ENCODE measurements at regions not wholly inside any gene's neighbourhood (a gene's known extent, or its start where the extent isn't known, plus 50 kb on each side); places are given as distances from the start of the nearest gene placed in this dataset.
A peak's percentile ranks its signal among the peaks of the same experiment; 100 is the strongest.

DNA sequence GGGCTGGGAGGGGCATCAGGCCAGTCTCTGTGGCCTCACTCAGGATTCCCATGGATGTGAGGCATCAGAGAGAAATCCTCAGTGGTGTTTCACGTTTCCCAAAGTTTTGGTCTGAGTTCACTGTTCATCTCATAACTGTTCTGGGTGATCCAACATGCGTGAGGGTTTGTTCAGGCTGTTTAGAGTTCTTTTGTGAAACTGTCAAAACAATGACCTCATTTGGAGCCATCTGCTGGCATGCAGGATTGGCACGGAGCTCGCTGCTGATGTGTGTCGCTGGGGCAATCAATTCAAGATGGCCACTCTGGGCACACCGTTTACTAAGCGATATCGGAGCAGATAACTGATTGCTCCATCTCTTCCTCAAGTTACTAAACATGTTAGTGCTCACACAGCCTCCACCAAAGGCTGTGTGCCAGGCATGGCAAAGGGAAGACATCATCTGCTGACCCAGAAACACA is 365.6 kb downstream of the WDR11 start:
- Histone ChIP-seq H3K9me1 (ENCODE audit: control insufficient read depth, extremely low read depth, insufficient read depth, low read length) (no peaks in the 10 kb centered on the region), H3K79me2 (ENCODE audit: control insufficient read depth, insufficient read depth, low read length) (no peaks in the 10 kb centered on the region), H3K27ac (ENCODE audit: control insufficient read depth, insufficient read depth, low read length) (no peak overlapping the region), H4K20me1 (ENCODE audit: control insufficient read depth, extremely low read depth, insufficient read depth, low read length) (no peaks in the 10 kb centered on the region), H3K4me3 (ENCODE audit: control insufficient read depth in 2 of 3, extremely low read depth in 1 of 3, insufficient read depth in 2 of 3, low read depth in 1 of 3, low read length in 3 of 3) (no peak overlapping the region), H3K4me1 (ENCODE audit: control insufficient read depth, extremely low read depth, insufficient read depth, low read length) (peaks cover 6% of the 10 kb centered on the region), H3K4me2 (ENCODE audit: control insufficient read depth, extremely low read depth, insufficient read depth, low read depth, low read length) (no peak overlapping the region), H3K27me3 (ENCODE audit: control insufficient read depth, extremely low read depth, insufficient read depth, low read length) (no peaks in the 10 kb centered on the region), H3K9ac (ENCODE audit: control insufficient read depth, extremely low read depth, insufficient read depth, low read length) (no peak overlapping the region), H3K9me3 (ENCODE audit: control insufficient read depth, low read depth, low read length) (no peaks in the 10 kb centered on the region), H3K36me3 (ENCODE audit: control insufficient read depth in 2 of 2, extremely low read depth in 1 of 2, insufficient read depth in 2 of 2, low read length in 2 of 2) (no peaks in the 10 kb centered on the region), H2AFZ (ENCODE audit: control insufficient read depth, low read length) (peak overlapping the region; percentile 64)
- dilution Hi-C loops (cut with MboI; ENCODE audit: extremely low pct_ligation_motif_present, low sequenced_read_pairs) = no loop called here
- no peak for DNase-seq (ENCODE audit: low read depth, low spot score)
- no peak for TF ChIP-seq EZH2 (IDR thresholded peaks at IDR 0.05; ENCODE audit: low read length)
- TF ChIP-seq, protein P1, sequence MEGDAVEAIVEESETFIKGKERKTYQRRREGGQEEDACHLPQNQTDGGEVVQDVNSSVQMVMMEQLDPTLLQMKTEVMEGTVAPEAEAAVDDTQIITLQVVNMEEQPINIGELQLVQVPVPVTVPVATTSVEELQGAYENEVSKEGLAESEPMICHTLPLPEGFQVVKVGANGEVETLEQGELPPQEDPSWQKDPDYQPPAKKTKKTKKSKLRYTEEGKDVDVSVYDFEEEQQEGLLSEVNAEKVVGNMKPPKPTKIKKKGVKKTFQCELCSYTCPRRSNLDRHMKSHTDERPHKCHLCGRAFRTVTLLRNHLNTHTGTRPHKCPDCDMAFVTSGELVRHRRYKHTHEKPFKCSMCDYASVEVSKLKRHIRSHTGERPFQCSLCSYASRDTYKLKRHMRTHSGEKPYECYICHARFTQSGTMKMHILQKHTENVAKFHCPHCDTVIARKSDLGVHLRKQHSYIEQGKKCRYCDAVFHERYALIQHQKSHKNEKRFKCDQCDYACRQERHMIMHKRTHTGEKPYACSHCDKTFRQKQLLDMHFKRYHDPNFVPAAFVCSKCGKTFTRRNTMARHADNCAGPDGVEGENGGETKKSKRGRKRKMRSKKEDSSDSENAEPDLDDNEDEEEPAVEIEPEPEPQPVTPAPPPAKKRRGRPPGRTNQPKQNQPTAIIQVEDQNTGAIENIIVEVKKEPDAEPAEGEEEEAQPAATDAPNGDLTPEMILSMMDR (optimal IDR thresholded peaks at IDR 0.05 in 1 of 3, IDR thresholded peaks at IDR 0.05 in 1 of 3, conservative IDR thresholded peaks at IDR 0.05 in 1 of 3; ENCODE audit: extremely low read depth in 1 of 3, insufficient read depth in 2 of 3, low read length in 3 of 3) = peak in 1 of 3 experiments; percentile 25
- FAIRE-seq = peak; percentile 17

DNA sequence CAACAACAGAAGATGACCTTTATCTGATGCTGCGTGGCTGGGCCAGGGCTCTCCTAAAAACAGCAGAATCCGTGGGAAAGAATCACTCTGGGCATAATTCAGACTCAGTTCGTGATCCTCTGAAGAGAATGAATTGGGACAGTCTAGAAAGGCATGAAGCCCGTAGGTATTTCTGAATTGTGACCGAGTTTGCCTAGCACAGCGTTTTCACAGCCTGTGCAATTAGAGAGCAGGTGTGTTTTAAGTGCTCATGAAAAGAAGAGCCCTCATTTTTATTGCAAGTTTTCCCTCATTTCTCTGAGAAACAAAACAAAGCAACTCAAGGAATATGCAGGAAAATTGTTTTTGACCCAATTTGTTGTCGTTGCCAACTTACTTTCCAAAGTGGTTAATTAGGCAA is 366.2 kb downstream of the WDR11 start:
- dilution Hi-C loops (cut with MboI; ENCODE audit: extremely low pct_ligation_motif_present, low sequenced_read_pairs) = no loop called here

More for the DNA sequence above, 366.2 kb downstream of the WDR11 start:
- H3K9me1 ChIP-seq (ENCODE audit: control insufficient read depth, extremely low read depth, insufficient read depth, low read length) = no peaks in the 10 kb centered on the region
- no peak overlapping the region for H3K4me3 ChIP-seq (ENCODE audit: control insufficient read depth in 2 of 3, extremely low read depth in 1 of 3, insufficient read depth in 2 of 3, low read depth in 1 of 3, low read length in 3 of 3)
- DNase-seq (ENCODE audit: low read depth, low spot score) = no peak
- FAIRE-seq = no peak
- no peak overlapping the region for H3K27ac ChIP-seq (ENCODE audit: control insufficient read depth, insufficient read depth, low read length)
- H2AFZ ChIP-seq (ENCODE audit: control insufficient read depth, low read length) = no peak overlapping the region
- H3K4me2 ChIP-seq (ENCODE audit: control insufficient read depth, extremely low read depth, insufficient read depth, low read depth, low read length) = no peak overlapping the region
- TF ChIP-seq, protein P1 (optimal IDR thresholded peaks at IDR 0.05 in 1 of 3, IDR thresholded peaks at IDR 0.05 in 1 of 3, conservative IDR thresholded peaks at IDR 0.05 in 1 of 3; ENCODE audit: extremely low read depth in 1 of 3, insufficient read depth in 2 of 3, low read length in 3 of 3) = no peak
- TF ChIP-seq EZH2 (IDR thresholded peaks at IDR 0.05; ENCODE audit: low read length) = no peak
- no peak overlapping the region for H3K9ac ChIP-seq (ENCODE audit: control insufficient read depth, extremely low read depth, insufficient read depth, low read length)
- no peaks in the 10 kb centered on the region for H3K79me2 ChIP-seq (ENCODE audit: control insufficient read depth, insufficient read depth, low read length)
- H3K9me3 ChIP-seq (ENCODE audit: control insufficient read depth, low read depth, low read length) = no peaks in the 10 kb centered on the region
- H3K27me3 ChIP-seq (ENCODE audit: control insufficient read depth, extremely low read depth, insufficient read depth, low read length) = no peaks in the 10 kb centered on the region
- peaks cover 6% of the 10 kb centered on the region for H3K4me1 ChIP-seq (ENCODE audit: control insufficient read depth, extremely low read depth, insufficient read depth, low read length)
- no peaks in the 10 kb centered on the region for H3K36me3 ChIP-seq (ENCODE audit: control insufficient read depth in 2 of 2, extremely low read depth in 1 of 2, insufficient read depth in 2 of 2, low read length in 2 of 2)
- no peaks in the 10 kb centered on the region for H4K20me1 ChIP-seq (ENCODE audit: control insufficient read depth, extremely low read depth, insufficient read depth, low read length)
